Neural progenitor cell (in vitro differentiated cells): ENCODE measurements at regions not wholly inside any gene's neighbourhood (a gene's known extent, or its start where the extent isn't known, plus 50 kb on each side); places are given as distances from the start of the nearest gene placed in this dataset.
"Not testable (repeated sequence)": the region's sequence is repeated elsewhere in the genome, so short reads cannot be mapped to it uniquely, and the experiment has no call there.

Source experiments
- EZH2 ChIP-seq: fragments of 200-600 bp; sonication (generic); IDR thresholded peaks from 2 replicates; pipeline ENCODE4 v1.6.1; 2017; ENCODE audit warnings: antibody characterized with exemption, mild to moderate bottlenecking, moderate library complexity
- TF ChIP-seq, protein P1 (sequence below): fragments of 200-600 bp; sonication (generic); IDR thresholded peaks from 2 replicates; pipeline ENCODE4 v1.5.1; 2017; ENCODE audit warnings: antibody characterized with exemption, mild to moderate bottlenecking

GRCh38 chr21:6521777-6522176, 3999.6 kb upstream of the TPTE start:
- TF ChIP-seq, protein P1, sequence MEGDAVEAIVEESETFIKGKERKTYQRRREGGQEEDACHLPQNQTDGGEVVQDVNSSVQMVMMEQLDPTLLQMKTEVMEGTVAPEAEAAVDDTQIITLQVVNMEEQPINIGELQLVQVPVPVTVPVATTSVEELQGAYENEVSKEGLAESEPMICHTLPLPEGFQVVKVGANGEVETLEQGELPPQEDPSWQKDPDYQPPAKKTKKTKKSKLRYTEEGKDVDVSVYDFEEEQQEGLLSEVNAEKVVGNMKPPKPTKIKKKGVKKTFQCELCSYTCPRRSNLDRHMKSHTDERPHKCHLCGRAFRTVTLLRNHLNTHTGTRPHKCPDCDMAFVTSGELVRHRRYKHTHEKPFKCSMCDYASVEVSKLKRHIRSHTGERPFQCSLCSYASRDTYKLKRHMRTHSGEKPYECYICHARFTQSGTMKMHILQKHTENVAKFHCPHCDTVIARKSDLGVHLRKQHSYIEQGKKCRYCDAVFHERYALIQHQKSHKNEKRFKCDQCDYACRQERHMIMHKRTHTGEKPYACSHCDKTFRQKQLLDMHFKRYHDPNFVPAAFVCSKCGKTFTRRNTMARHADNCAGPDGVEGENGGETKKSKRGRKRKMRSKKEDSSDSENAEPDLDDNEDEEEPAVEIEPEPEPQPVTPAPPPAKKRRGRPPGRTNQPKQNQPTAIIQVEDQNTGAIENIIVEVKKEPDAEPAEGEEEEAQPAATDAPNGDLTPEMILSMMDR: not testable (repeated sequence)
- TF ChIP-seq EZH2: not testable (repeated sequence)
